Sigmoid colon (tissue), 6 donors: ENCODE measurements at regions not wholly inside any gene's neighbourhood (a gene's known extent, or its start where the extent isn't known, plus 50 kb on each side); places are given as distances from the start of the nearest gene placed in this dataset.

Experiments used
- DNase-seq: peaks from one replicate; pipeline ENCODE4 v3.0.0-alpha.2; 2019
- H3K27ac ChIP-seq, 4 donors: fragments of 200-600 bp; sonication (generic); one replicate each; pipeline ENCODE4 v1.5.1; 2016 to 2019; ENCODE audit warnings: mild to moderate bottlenecking in 1 of 4
- H3K27me3 ChIP-seq, 3 donors: fragments of 200-600 bp; sonication (generic); one replicate each; pipeline ENCODE4 v1.5.1; 2019; ENCODE audit warnings: mild to moderate bottlenecking in 1 of 3
- H3K36me3 ChIP-seq, 4 donors: fragments of 200-600 bp; sonication (generic); one replicate each; pipeline ENCODE4 v1.5.1; 2016 to 2019
- H3K4me1 ChIP-seq, 4 donors: fragments of 200-600 bp; sonication (generic); one replicate each; pipeline ENCODE4 v1.5.1; 2017 to 2019
- H3K4me3 ChIP-seq, 4 donors: fragments of 200-600 bp; sonication (generic); one replicate each; pipeline ENCODE4 v1.5.1; 2017 to 2019; ENCODE audit warnings: mild to moderate bottlenecking in 2 of 4, moderate library complexity in 1 of 4
- H3K9me3 ChIP-seq, 4 donors: fragments of 200-600 bp in 3 of 4; sonication (generic) in 3 of 4; one replicate each; pipeline versions ENCODE4 v1.5.1 to v1.6.1; 2013 to 2019
- EP300 ChIP-seq, 4 donors: sonication (generic); formaldehyde crosslinking; IDR thresholded peaks; one replicate each; pipeline ENCODE4 v1.6.1; 2017; ENCODE audit warnings: antibody characterized with exemption in 4 of 4
- POLR2A ChIP-seq, 2 donors: fragments of 450-650 bp; IDR thresholded peaks; one replicate each; pipeline ENCODE4 v1.6.1; 2016; ENCODE audit warnings: antibody characterized with exemption in 2 of 2, mild to moderate bottlenecking in 2 of 2, moderate library complexity in 2 of 2
- POLR2AphosphoS5 ChIP-seq, 4 donors: sonication (generic); formaldehyde crosslinking; IDR thresholded peaks; one replicate each; pipeline ENCODE4 v1.6.1; 2017; ENCODE audit warnings: antibody characterized with exemption in 4 of 4
- WGBS, 2 donors: extraction: QIAGEN DNeasy Blood & Tissue Kit; methylation state at CpG; one replicate each; pipeline ENCODE4 v1.1.7; 2013; 5-methylcytosine and 5-hydroxymethylcytosine counted together
- intact Hi-C: fragments of 100-400 bp; cut with DNase I; formaldehyde crosslinking; loops from one replicate; pipeline ENCODE4 v1.15.1; 2023
- TF ChIP-seq, protein P1 (sequence below), 4 experiments: fragments of 450-650 bp in 3 of 4; fragments of 200-600 bp in 1 of 4; IDR thresholded peaks; one replicate each; pipeline ENCODE4 v1.5.1; 2016 to 2019; ENCODE audit warnings: antibody characterized with exemption in 4 of 4, mild to moderate bottlenecking in 3 of 4, moderate library complexity in 2 of 4
- donor health status: healthy with polysubstance abuse.
- donor health status: healthy.

DNA sequence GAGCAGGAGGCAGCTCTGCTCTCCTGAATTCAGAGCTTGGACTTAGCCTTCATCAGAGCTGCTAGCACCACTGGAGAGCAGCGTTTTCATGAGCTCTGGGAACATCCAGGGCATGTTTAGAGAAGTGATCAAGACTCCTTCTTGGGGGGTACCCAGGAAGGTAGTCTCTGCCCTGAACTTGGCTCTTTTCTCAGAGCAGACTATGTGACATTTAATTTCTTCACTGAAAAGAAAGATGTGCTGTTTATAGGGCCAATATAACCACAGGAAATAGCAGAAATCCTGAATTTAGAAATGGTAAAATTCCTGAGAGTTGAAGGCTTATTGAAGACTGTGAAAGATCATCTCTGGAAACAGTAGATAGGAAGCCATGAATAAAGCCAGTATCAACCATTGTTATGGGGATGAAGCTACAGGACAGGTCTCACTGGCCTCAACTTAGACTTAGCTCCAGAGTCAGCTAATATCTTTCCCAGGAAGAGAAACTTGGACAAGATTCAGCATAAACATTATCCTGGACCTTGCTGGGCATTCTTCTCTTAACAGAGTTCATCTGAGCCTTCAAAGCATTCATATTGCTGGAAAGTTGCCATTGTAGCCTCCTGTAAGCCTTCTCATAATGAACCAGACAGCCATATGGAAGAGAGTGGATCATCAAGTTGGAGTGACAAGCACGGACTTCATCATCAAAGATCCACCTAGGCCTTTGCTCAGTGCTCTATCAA, 386.6 kb upstream of the THBS1 start:
- TF ChIP-seq, protein P1, sequence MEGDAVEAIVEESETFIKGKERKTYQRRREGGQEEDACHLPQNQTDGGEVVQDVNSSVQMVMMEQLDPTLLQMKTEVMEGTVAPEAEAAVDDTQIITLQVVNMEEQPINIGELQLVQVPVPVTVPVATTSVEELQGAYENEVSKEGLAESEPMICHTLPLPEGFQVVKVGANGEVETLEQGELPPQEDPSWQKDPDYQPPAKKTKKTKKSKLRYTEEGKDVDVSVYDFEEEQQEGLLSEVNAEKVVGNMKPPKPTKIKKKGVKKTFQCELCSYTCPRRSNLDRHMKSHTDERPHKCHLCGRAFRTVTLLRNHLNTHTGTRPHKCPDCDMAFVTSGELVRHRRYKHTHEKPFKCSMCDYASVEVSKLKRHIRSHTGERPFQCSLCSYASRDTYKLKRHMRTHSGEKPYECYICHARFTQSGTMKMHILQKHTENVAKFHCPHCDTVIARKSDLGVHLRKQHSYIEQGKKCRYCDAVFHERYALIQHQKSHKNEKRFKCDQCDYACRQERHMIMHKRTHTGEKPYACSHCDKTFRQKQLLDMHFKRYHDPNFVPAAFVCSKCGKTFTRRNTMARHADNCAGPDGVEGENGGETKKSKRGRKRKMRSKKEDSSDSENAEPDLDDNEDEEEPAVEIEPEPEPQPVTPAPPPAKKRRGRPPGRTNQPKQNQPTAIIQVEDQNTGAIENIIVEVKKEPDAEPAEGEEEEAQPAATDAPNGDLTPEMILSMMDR (IDR thresholded peaks at IDR 0.05) = no peak
- TF ChIP-seq POLR2A (IDR thresholded peaks at IDR 0.05) (no peak), EP300 (IDR thresholded peaks at IDR 0.05) (no peak), POLR2AphosphoS5 (IDR thresholded peaks at IDR 0.05) (peak in 1 of 4 donors; percentile 25)
- Histone ChIP-seq H3K27me3 (no peaks in the 10 kb centered on the region), H3K36me3 (no peaks in the 10 kb centered on the region), H3K9me3 (no peaks in the 10 kb centered on the region), H3K4me3 (no peak overlapping the region), H3K4me1 (peaks cover 0 to 32% (median 27%) of the 10 kb centered on the region in 4 donors), H3K27ac (peak overlapping the region in 1 of 4 donors; percentile 20)
- 82 to 89% methylated on average over 2 of the region's 2 CpGs for WGBS, 2 donors
- intact Hi-C loops = no loop called here
- DNase-seq = no peak

DNA sequence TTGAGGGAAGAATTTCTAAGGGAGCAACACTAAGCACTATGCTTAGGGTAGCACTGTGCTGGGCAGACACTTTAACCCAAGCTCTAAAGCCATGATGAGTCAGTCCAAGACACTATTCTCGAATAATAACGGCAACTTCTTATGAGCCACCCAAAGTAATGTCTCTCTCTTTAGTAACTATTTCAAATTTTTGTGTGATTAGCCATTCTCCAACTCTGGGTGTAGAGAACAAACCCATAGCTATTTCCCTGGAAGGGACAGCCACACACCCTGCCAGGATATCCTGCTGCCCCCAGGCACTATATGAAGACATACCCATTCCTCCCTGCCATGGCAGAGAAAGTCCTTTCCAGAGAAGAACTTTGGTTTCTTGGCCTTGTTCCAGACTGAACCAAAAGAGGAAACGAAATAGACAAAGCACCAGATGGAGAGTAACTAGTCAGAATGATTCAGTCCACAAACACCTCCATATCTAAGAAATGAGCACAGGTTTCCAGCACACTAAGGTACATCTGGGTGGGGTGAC, 384.9 kb upstream of the THBS1 start:
- peak overlapping the region in 1 of 4 donors; percentile 22 for H3K27ac ChIP-seq
- TF ChIP-seq POLR2AphosphoS5 (IDR thresholded peaks at IDR 0.05) = no peak
- no peak for TF ChIP-seq POLR2A (IDR thresholded peaks at IDR 0.05)
- no peak for TF ChIP-seq EP300 (IDR thresholded peaks at IDR 0.05)
- TF ChIP-seq, protein P1 (IDR thresholded peaks at IDR 0.05) = no peak
- no peak for DNase-seq
- intact Hi-C loops = loop anchor here (5.0 kb wide), 1 partner anchor 296 kb away; no protein-coding TSS in a partner anchor
- 57 to 76% methylated on average over 3 of the region's 3 CpGs for WGBS, 2 donors
- H3K27me3 ChIP-seq = no peaks in the 10 kb centered on the region
- no peaks in the 10 kb centered on the region for H3K9me3 ChIP-seq
- H3K4me3 ChIP-seq = no peak overlapping the region
- peaks cover 0 to 35% (median 30%) of the 10 kb centered on the region in 4 donors for H3K4me1 ChIP-seq
- H3K36me3 ChIP-seq = no peaks in the 10 kb centered on the region

DNA sequence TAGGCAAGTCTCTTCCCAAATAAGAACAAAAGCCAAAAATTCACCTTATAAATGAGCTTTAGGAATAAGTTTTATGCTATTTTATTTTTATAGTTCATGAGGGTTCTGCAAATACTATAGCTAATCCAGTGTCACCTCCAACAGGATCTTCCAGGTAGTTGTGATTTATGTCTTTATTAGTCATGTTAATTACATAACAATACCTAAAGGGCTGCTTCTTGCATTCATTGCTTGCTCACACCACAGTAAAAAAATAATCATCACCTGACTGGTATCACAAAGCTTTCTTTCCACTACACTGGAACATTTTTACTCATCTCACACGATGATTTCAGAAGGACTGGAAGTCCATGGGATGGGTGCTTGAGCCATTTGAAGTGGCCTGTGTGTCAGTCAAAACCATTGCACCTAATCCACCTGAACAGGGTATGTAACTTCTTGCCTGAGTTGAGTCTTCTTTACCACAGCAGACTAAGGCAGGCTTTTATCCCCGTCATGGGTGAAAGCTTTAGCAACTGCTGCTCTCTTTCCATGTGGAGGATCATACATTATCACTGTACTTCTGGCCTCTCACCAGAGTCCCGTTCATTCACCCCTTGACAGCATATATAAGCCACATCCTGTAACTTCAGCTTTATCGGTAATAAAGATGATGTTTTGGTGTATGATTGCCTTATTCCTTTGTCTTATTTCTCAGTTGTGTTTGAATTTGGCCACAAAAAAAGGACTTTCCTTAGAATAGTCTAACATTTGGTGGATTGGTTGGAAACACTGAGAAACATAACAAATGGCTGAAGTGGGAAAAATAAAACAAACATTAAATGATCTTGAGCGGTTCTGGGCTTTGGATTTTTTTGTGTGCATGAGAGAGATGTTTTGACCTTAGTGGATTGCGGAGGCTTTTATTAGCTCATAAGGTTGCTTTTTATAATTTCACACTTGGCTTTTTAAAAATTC, 382.6 kb upstream of the THBS1 start:
- DNase-seq = no peak
- H3K27me3 ChIP-seq = no peaks in the 10 kb centered on the region
- intact Hi-C loops = loop anchor here (5.0 kb wide), 1 partner anchor 294 kb away; no protein-coding TSS in a partner anchor
- H3K36me3 ChIP-seq = no peaks in the 10 kb centered on the region
- no peak overlapping the region for H3K4me3 ChIP-seq
- peak overlapping the region in 3 of 4 donors; percentile 57 to 68 (median 67) for H3K27ac ChIP-seq
- 69 to 80% methylated on average over 6 of the region's 6 CpGs for WGBS, 2 donors
- no peak for TF ChIP-seq POLR2A (IDR thresholded peaks at IDR 0.05)
- H3K9me3 ChIP-seq = no peaks in the 10 kb centered on the region
- peaks cover 0 to 35% (median 30%) of the 10 kb centered on the region in 4 donors for H3K4me1 ChIP-seq

DNA sequence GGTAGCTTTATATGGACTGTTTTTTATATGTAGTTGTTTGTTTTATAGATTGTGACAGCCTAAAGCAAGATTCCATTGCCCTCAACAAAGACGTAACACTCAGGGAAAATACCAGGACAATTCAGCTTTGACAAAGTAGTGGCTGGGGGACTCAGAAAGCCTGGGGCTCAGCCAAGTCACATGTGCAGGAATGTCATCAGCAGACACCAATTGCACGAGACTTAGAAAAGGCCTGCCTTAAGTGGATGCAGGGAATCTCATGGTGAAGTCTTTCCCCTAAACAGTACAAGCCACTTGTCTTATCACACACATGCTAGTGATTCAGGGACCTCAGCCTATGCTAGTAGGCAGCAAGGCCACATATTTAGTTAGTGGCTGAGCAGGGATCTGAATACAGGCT, 381.8 kb upstream of the THBS1 start:
- Histone ChIP-seq H3K27me3 (no peaks in the 10 kb centered on the region), H3K4me3 (no peak overlapping the region), H3K36me3 (no peaks in the 10 kb centered on the region), H3K4me1 (peaks cover 0 to 30% (median 26%) of the 10 kb centered on the region in 4 donors), H3K27ac (peak overlapping the region in 3 of 4 donors; percentile 57 to 68 (median 67)), H3K9me3 (no peaks in the 10 kb centered on the region)
- TF ChIP-seq POLR2A (IDR thresholded peaks at IDR 0.05) (no peak), POLR2AphosphoS5 (IDR thresholded peaks at IDR 0.05) (peak; percentile 6 to 63 (median 29)), EP300 (IDR thresholded peaks at IDR 0.05) (peak in 3 of 4 donors; percentile 16 to 23 (median 17))
- TF ChIP-seq, protein P1 (IDR thresholded peaks at IDR 0.05) = no peak
- DNase-seq = peak; percentile 89
- intact Hi-C loops = loop anchor here (5.0 kb wide), 1 partner anchor 293 kb away; no protein-coding TSS in a partner anchor
- 74 to 83% methylated on average over 2 of the region's 2 CpGs for WGBS, 2 donors
